ENCODE measurements at regions not wholly inside any gene's neighbourhood (a gene's known extent, or its start where the extent isn't known, plus 50 kb on each side); places are given as distances from the start of the nearest gene placed in this dataset.

DNA sequence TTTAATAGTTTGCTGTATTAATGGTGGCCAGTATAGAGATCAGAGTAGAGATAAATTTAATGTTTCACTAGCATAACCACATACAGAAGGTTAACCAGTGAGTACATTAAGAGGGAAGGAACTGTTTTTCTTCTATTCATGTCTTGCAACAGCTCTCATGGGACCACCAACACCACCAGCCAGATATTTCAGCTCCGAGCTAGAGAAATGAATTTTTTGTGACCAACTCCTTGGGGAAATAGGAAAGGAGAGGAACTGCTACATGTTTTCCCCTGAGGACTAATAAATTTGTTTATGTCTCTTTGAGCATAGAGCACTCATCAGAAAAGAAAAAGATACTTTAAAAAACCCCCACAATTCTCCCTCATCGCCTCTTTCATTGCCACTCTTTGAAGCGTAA lies 247.5 kb downstream of the MBNL1 start:
- ATAC-seq (ENCODE audit: insufficient read depth, low read depth), result no peak

DNA sequence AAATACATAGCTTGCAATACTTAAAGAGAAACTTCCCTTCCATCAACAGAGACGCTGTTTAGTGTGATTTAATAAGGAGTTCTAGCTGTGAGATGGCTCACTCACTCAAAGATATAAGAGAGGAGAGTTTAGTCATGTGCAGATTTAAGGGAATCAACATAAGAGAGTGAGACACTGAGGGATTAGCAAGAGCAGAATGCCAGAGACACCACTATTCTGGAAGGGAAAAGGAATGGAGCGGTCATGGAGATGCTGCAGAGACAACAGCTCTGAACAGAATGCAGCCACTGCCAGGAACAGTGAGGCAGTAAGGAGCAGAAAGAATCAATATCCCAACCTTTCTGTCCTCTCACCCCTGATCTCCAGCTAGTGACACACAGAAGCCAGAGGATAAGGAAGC lies 248.8 kb downstream of the MBNL1 start:
- no peak for TF ChIP-seq EZH2 (IDR thresholded peaks at IDR 0.05; ENCODE audit: borderline replicate concordance, low read depth, low read length, severe bottlenecking)
- TF ChIP-seq, protein P1, sequence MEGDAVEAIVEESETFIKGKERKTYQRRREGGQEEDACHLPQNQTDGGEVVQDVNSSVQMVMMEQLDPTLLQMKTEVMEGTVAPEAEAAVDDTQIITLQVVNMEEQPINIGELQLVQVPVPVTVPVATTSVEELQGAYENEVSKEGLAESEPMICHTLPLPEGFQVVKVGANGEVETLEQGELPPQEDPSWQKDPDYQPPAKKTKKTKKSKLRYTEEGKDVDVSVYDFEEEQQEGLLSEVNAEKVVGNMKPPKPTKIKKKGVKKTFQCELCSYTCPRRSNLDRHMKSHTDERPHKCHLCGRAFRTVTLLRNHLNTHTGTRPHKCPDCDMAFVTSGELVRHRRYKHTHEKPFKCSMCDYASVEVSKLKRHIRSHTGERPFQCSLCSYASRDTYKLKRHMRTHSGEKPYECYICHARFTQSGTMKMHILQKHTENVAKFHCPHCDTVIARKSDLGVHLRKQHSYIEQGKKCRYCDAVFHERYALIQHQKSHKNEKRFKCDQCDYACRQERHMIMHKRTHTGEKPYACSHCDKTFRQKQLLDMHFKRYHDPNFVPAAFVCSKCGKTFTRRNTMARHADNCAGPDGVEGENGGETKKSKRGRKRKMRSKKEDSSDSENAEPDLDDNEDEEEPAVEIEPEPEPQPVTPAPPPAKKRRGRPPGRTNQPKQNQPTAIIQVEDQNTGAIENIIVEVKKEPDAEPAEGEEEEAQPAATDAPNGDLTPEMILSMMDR (IDR thresholded peaks at IDR 0.05; ENCODE audit: borderline replicate concordance, extremely low read depth, low read length, poor library complexity, severe bottlenecking), result no peak
- Histone ChIP-seq H2AFZ (ENCODE audit: low read depth, low read length) (no peak overlapping the region), H3K36me3 (ENCODE audit: insufficient read depth, low read length) (no peaks in the 10 kb centered on the region), H3K4me3 (ENCODE audit: low read depth in 1 of 2, low read length in 2 of 2) (no peak overlapping the region), H3K9me3 (ENCODE audit: insufficient read depth, low read length, severe bottlenecking) (no peaks in the 10 kb centered on the region), H3K27ac (ENCODE audit: low read length) (no peak overlapping the region), H3K27me3 (ENCODE audit: insufficient read depth, low read length, poor library complexity) (peaks cover 2% of the 10 kb centered on the region), H3K9ac (ENCODE audit: low read depth, low read length) (no peak overlapping the region), H4K20me1 (ENCODE audit: insufficient read depth, low read length) (no peaks in the 10 kb centered on the region), H3K79me2 (ENCODE audit: insufficient read depth, low read length) (no peaks in the 10 kb centered on the region), H3K4me2 (ENCODE audit: insufficient read depth, low read length) (no peak overlapping the region), H3K4me1 (ENCODE audit: insufficient read depth, low read length) (no peaks in the 10 kb centered on the region)
- ATAC-seq (ENCODE audit: insufficient read depth, low read depth) (no peak), DNase-seq (no peak)

More for the DNA sequence above, 247.5 kb downstream of the MBNL1 start:
- no peaks in the 10 kb centered on the region for H3K79me2 ChIP-seq (ENCODE audit: insufficient read depth, low read length)
- no peaks in the 10 kb centered on the region for H3K4me1 ChIP-seq (ENCODE audit: insufficient read depth, low read length)
- H3K4me2 ChIP-seq (ENCODE audit: insufficient read depth, low read length), result no peak overlapping the region
- H3K36me3 ChIP-seq (ENCODE audit: insufficient read depth, low read length), result no peaks in the 10 kb centered on the region
- no peak overlapping the region for H3K4me3 ChIP-seq (ENCODE audit: low read depth in 1 of 2, low read length in 2 of 2)
- no peaks in the 10 kb centered on the region for H4K20me1 ChIP-seq (ENCODE audit: insufficient read depth, low read length)
- H3K9me3 ChIP-seq (ENCODE audit: insufficient read depth, low read length, severe bottlenecking), result no peaks in the 10 kb centered on the region
- TF ChIP-seq, protein P1 (IDR thresholded peaks at IDR 0.05; ENCODE audit: borderline replicate concordance, extremely low read depth, low read length, poor library complexity, severe bottlenecking), result no peak
- no peak for TF ChIP-seq EZH2 (IDR thresholded peaks at IDR 0.05; ENCODE audit: borderline replicate concordance, low read depth, low read length, severe bottlenecking)
- no peak overlapping the region for H3K27ac ChIP-seq (ENCODE audit: low read length)
- DNase-seq, result no peak
- H3K27me3 ChIP-seq (ENCODE audit: insufficient read depth, low read length, poor library complexity), result peaks cover 5% of the 10 kb centered on the region
- H2AFZ ChIP-seq (ENCODE audit: low read depth, low read length), result no peak overlapping the region
- H3K9ac ChIP-seq (ENCODE audit: low read depth, low read length), result no peak overlapping the region

DNA sequence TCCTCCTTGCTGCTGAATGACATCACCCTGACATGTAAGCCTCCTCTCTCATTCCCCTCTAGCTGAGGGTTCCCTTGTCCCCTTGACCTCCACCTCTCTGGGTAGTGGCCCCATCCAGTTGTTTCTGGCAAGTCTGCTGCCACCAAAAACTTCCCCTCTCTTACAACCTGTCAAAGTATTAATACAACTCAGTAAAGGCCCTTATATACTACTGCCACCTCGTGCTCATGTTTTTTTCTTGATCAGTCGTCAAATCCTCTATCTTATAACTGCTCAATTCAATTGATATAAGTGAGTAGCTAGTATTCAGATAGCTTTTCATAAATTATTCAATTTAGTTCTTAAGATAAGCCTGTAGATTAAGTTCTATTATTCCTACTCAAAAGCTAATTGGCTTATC lies 249.6 kb downstream of the MBNL1 start:
- Histone ChIP-seq H3K79me2 (ENCODE audit: insufficient read depth, low read length) (no peaks in the 10 kb centered on the region), H3K9me3 (ENCODE audit: insufficient read depth, low read length, severe bottlenecking) (no peaks in the 10 kb centered on the region), H3K36me3 (ENCODE audit: insufficient read depth, low read length) (no peaks in the 10 kb centered on the region), H3K4me1 (ENCODE audit: insufficient read depth, low read length) (no peaks in the 10 kb centered on the region), H3K9ac (ENCODE audit: low read depth, low read length) (no peak overlapping the region), H4K20me1 (ENCODE audit: insufficient read depth, low read length) (no peaks in the 10 kb centered on the region), H2AFZ (ENCODE audit: low read depth, low read length) (no peak overlapping the region), H3K4me3 (ENCODE audit: low read depth in 1 of 2, low read length in 2 of 2) (no peak overlapping the region), H3K4me2 (ENCODE audit: insufficient read depth, low read length) (no peak overlapping the region), H3K27me3 (ENCODE audit: insufficient read depth, low read length, poor library complexity) (peaks cover 2% of the 10 kb centered on the region), H3K27ac (ENCODE audit: low read length) (no peak overlapping the region)
- TF ChIP-seq, protein P1 (IDR thresholded peaks at IDR 0.05; ENCODE audit: borderline replicate concordance, extremely low read depth, low read length, poor library complexity, severe bottlenecking), result no peak
- no peak for TF ChIP-seq EZH2 (IDR thresholded peaks at IDR 0.05; ENCODE audit: borderline replicate concordance, low read depth, low read length, severe bottlenecking)
- ATAC-seq (ENCODE audit: insufficient read depth, low read depth) (no peak), DNase-seq (no peak)

DNA sequence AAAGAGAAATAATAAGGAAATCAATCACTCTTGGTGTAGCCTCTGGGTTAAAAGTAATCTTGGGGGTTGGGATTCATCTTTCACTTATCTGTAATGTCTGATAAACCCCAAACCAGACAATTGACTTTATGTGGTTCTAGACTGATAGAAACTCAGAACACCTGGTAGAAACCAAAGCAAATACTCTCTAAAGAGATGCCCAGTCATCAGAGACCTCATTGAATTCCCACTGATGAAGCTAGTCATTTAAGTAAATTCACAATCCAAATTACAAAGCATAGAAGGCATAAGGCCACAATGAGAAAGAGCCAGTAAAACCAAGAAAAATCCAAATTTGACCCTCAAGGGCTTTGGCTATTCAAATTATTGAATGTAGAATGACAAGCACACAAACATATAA lies 250.6 kb downstream of the MBNL1 start:
- H4K20me1 ChIP-seq (ENCODE audit: insufficient read depth, low read length), result no peaks in the 10 kb centered on the region
- H3K27me3 ChIP-seq (ENCODE audit: insufficient read depth, low read length, poor library complexity), result peaks cover 2% of the 10 kb centered on the region
- no peaks in the 10 kb centered on the region for H3K36me3 ChIP-seq (ENCODE audit: insufficient read depth, low read length)
- no peak overlapping the region for H3K9ac ChIP-seq (ENCODE audit: low read depth, low read length)
- H2AFZ ChIP-seq (ENCODE audit: low read depth, low read length), result no peak overlapping the region
- H3K4me1 ChIP-seq (ENCODE audit: insufficient read depth, low read length), result no peaks in the 10 kb centered on the region
- no peak overlapping the region for H3K4me3 ChIP-seq (ENCODE audit: low read depth in 1 of 2, low read length in 2 of 2)
- DNase-seq (no peak), ATAC-seq (ENCODE audit: insufficient read depth, low read depth) (no peak)
- H3K79me2 ChIP-seq (ENCODE audit: insufficient read depth, low read length), result no peaks in the 10 kb centered on the region
- H3K27ac ChIP-seq (ENCODE audit: low read length), result no peak overlapping the region
- no peak for TF ChIP-seq EZH2 (IDR thresholded peaks at IDR 0.05; ENCODE audit: borderline replicate concordance, low read depth, low read length, severe bottlenecking)
- TF ChIP-seq, protein P1 (IDR thresholded peaks at IDR 0.05; ENCODE audit: borderline replicate concordance, extremely low read depth, low read length, poor library complexity, severe bottlenecking), result no peak
- H3K4me2 ChIP-seq (ENCODE audit: insufficient read depth, low read length), result no peak overlapping the region
- H3K9me3 ChIP-seq (ENCODE audit: insufficient read depth, low read length, severe bottlenecking), result no peaks in the 10 kb centered on the region

All from DND-41 (cell line).